Peyer's patch (tissue), 4 donors: ENCODE measurements at regions not wholly inside any gene's neighbourhood (a gene's known extent, or its start where the extent isn't known, plus 50 kb on each side); places are given as distances from the start of the nearest gene placed in this dataset.

Experiments
- CTCF ChIP-seq, 6 experiments: fragments of 450-650 bp in 4 of 6; fragments of 200-600 bp in 2 of 6; sonication (generic) in 1 of 6; IDR thresholded peaks; one replicate each; pipeline ENCODE4 v1.5.1; 2017 to 2019; ENCODE audit warnings: antibody characterized with exemption in 6 of 6, mild to moderate bottlenecking in 3 of 6, moderate library complexity in 1 of 6
- POLR2A ChIP-seq, 2 donors: fragments of 450-650 bp; IDR thresholded peaks; one replicate each; pipeline ENCODE4 v1.5.1; 2017; ENCODE audit warnings: antibody characterized with exemption in 2 of 2, mild to moderate bottlenecking in 2 of 2, moderate library complexity in 2 of 2

DNA sequence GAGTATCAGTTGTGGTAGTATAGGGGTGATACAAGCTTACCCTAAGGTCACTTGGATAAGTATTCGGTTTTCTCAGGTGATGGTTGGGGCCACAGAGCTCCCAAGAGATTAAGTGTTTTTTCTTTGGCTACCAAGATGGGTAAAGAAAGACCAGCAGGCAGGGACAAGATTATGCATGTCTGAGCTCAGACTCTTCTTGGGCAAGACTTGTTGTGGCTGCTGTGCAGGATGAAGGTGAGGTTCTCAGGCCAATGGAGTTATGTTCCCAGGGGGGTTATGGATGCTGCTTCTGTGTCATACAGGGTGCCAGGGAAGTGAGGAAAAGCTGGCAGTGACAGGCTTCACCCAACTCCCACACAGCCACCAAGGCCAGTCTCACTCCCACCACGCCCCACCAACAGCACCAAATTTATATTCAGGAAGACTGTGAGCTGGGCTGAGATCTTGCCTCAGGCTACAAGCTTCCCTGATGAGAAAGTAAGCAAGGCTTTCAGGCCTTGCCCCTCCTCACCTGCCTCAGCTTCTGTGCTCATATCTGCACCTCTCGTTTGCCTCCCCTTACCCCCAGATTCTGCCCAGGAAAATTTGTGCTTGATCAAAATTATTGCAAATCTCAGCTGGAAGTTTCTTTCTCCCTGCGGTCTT is 511.8 kb upstream of the SLITRK1 start:
- no peak for TF ChIP-seq POLR2A (IDR thresholded peaks at IDR 0.05)
- no peak for TF ChIP-seq CTCF (IDR thresholded peaks at IDR 0.05)
